GM19240 (cell line): ENCODE measurements at regions not wholly inside any gene's neighbourhood (a gene's known extent, or its start where the extent isn't known, plus 50 kb on each side); places are given as distances from the start of the nearest gene placed in this dataset.

Experiments
- DNase-seq: peaks from one replicate; pipeline ENCODE4 v3.0.0; 2011; ENCODE audit warnings: low spot score; ENCODE audit not compliant: insufficient read length

- DNase-seq = no peak
Measured at GRCh38 chr10:116792817-116793216, 50.5 kb upstream of the HSPA12A start.

GRCh38 chr10:116796469-116796868 is 52.8 kb upstream of the ENO4 start:
- no peak for DNase-seq

GRCh38 chr10:116796910-116797513 is 52.3 kb upstream of the ENO4 start:
- DNase-seq = peak; percentile 35

- no peak for DNase-seq
Measured at GRCh38 chr10:116798859-116799258, 50.4 kb upstream of the ENO4 start.
